SKM-1 treated with dmso at 0.1 percent for 144 hours (cell line): ENCODE measurements at regions not wholly inside any gene's neighbourhood (a gene's known extent, or its start where the extent isn't known, plus 50 kb on each side); places are given as distances from the start of the nearest gene placed in this dataset.

Experiments used
- DNase-seq: peaks from one replicate; lab custom pipeline; 2025; ENCODE audit not compliant: unreplicated experiment; lab: John Stamatoyannopoulos, UW

DNA sequence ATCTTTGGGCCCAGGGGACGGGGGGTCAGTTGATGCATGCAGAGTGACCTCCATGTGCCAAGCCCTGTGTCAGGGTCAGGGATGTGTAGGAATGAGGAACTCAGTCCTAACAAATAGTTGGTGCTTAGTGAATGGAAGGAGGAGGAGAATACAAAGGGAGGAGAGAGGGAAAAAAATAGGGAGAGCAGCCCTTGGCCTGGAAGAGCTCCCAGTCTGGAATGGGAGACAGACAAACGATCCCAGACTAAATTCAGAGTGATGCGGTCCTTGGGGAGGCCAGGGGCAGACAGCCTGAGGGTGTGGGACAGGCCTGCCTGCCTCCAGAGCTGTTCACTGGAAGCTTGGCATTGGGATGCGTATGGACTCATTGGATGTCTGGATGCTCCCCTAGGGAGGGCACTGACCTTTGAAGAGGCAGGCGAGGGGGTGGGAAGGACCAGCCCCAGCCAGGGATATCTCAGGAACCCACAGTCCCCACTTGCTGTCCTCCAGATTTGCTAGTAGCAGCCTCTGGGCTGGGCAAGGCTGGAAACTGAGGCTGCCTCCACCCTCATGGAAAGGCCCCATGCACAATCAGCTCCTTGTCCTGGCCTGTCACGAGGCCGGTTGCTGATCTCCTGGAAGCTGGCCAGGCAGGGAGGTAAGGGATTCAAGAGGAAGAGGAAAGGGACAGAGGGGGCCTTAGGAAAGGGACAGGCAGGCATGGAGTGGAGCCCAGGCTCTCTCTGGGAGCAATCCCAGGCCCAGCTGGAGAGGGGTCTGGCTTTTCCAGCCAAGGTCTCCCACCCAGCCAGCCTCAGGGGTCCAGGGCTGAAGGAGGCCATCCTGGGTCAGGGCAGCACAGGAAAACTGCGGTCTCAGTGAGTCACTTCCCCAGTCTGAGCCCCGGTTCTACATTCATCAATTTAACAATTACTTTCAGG is 69.0 kb upstream of the GGTA1 start:
- no peak for DNase-seq

DNA sequence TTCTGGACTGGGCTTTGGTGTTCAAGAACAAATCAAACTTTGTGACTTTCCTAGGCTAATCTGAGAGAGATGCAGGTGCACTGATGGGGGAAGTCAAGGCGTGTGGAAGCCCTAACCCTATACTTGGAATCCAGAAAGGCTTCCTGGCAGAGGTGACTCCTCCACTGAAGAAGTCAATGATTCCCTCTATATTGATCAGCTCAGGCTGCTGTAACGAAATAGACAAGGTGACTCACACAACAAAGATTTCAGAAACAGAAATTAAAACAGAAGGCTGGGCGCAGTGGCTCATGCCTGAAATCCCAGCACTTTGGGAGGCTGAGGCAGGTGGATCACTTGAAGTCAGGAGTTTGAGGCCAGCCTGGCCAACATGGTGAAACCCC is 69.6 kb upstream of the GGTA1 start:
- no peak for DNase-seq

DNA sequence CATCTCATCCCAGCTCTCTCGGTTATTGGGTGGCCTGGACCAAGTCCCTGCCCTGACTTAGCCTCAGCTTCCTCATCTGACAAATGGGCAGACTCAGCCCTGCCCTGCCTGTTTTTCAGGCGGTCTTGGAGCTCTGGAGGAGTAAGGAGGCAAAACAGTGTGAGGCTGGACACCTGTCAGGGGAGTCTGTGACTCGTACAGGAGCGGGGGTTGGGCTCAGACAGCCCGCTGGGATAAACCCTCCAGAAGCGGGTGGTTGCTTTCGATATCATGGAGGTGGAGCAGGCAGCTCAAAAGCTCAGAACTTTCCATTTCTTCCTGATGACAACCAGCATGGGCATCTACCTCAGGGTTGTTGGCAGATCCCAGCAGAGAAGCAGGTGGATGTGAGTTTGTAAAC is 72.9 kb upstream of the GGTA1 start:
- DNase-seq = no peak

DNA sequence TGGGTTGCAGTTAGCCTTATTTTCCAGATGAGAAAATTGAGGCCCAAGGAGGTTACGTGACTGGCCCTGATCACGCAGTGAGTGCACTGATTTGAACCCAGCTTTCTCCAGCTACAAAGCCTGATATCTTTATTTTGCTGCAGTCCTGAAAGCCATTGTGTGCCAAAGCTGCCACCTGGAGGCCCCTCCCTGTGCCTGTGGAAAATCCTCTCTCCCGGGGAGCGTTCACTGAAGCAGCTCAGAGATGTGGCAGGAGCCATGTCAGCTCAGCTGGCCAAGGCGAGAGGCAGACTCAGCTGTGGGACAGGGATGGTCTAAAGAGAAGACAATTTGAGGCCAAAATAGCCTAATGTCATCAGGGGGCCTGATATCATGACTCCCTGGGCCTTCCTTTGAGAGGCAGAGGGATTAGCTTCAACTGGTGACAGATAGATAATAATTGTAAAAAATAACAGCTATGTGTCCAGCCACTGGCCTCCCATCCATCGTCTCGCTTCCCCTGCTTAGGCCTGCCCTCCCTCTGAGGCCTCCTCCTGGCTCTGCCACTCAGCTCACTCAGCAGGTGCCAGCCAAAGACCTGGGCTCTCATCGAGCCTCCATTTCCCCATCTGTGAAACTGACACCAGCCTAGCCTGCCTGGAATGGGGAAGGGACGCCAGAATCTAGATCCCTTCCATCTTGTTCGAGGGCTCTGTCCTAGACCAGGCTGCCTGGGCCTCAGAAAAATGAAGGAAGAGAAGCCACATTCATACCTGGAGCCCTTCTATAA is 74.3 kb upstream of the GGTA1 start:
- no peak for DNase-seq

DNA sequence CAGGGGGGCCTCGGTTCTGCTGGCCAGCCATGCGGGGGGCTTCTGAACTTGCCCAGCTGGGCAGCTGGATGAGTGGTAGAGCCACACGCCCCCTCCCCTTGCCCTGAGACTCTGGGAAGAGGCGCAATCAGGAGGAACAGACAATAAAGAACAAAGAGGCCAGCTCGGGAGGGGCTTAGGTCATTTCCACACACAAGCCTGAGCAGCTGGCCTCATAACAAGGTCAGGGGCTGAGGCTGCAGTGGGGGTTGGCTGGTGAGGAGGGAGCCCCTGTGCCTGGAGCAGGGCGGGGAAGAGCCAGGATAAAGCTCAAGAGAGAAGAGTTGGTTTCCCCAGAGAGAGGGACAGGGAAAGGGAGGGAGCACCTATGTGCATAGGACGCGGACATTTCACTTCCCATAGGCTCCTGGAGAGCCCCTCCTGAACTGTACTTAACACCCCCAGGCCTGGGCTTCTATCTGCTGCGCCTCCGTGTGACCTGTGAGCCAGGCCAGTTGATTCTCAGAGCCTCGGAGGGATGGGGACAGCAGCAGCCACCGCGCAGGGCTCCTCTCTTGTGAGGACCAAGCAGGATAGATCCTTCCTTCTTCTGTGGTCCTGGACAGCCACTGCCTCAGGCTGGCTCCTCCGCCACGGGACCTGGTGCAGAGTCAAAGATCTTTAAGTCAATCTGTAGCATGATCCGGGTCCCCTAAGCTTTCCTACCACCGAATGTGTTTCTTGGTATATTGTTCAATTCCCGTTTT is 75.3 kb upstream of the GGTA1 start:
- no peak for DNase-seq

DNA sequence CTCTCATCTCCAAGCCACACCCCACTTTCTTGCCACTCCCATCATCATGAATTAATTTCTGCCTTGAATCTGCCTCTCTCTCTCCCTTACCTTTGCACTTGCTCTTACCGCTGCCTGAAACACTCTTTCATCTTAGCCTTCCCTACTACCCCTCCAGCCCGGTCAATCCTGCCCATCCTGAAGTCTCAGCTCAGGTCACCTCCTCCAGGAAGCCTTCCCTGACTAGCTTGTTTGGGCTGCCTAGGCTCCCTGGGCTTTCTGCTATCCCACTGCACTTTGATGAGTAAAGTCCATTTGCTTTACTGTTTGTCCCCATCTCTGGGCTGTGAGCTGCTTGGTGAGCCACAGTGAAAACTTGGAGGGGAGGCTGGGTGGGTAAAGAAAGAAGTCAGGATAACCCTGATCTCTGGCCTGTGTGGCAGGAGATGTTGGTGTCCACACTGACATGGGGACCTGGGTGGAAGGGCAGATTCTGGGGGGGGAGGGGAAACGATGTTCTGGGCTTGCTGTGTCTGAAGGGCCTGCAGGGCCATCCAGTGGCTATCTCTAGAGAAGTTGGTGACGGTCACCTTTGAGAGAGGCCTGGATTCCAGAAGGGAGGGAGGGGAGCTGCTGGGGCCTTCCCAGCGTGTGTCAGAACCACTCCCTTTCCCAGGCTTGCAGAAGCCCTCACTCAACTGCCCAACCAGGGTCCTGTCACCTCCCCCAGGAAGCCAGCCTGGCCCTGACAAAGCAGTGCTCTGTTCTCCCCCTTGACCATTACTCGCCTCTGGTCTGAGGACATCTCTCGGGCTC is 75.0 kb upstream of the DAB2IP start:
- peak; percentile 87 for DNase-seq

DNA sequence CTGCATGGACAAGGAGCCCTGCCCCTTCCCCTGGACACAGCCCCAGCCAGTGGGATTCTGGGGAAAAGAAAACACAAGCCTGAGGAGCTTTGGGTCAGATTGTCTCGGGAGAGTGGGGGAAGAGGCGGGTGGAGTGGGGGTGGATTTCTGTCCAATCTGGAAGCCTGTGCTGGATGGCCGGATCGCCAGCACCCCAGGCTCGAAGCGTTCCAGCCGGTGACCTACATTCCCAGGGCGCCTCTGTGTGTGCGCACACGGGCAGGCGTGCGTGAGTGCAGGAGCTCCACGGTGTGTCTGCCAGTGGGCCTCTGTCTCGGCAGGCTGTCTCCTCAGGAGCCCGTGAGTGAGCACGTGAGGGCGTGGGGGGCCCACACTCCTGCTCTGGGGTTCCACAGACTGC is 74.3 kb upstream of the DAB2IP start:
- DNase-seq = no peak

DNA sequence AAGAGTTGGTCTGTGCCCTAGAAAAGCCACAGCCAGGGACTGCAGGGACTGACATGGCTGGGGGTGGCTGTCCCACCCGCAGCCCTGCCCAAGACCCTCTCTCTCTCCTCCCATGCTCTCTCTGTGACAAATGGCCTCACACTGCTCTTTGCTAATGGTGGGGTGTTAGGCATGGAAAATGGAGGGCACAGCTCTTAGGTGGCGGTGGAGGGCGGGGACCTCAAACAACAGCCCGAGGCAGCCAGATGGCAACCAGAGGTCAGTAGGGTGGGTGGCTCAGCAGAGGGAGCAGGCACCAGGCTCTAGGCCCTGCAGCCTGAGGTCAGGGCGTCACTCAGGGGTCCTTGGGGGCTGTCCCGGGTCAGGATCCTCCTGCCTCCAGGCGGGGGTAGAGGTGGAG is 73.9 kb upstream of the DAB2IP start:
- no peak for DNase-seq

DNA sequence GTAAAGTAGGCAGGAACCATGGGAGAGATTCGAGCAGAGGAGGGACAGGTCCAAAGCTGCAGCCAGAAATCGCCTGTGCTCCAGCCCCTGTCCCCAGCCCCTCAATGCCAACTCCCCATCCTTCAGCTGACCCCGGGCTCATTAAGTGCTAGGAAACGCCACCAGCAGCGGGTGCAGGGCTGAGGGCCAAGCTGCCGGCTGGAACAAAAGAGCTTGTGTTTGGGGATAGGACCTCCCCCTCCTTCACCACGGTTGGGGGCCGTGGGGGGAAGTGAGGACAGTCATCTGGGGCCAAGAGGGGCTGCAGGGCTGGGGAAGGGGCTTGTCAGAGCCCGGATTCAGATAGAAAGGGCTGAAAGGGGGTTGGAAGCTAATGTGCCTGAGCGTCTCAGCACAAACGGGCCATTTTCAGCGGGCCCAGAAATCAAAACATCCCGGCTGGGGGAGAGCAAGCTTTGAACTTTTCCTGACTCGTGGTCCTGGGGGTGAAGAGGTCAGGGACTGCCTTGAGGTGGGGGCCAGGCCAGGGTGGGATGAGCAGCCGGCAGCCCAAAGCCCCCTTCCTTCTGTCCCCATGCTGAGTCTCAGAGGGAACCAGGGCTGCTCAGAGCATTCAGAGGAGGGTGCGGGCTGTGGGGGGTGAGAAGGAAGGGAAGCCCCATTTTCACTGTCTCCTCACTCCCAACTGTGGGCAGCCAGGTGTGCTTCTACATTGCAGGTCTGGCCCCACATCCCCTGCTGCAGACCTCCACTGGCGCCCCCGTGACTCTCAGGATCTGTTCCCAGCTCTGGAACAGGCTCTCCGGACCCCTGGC is 69.4 kb upstream of the DAB2IP start:
- no peak for DNase-seq

DNA sequence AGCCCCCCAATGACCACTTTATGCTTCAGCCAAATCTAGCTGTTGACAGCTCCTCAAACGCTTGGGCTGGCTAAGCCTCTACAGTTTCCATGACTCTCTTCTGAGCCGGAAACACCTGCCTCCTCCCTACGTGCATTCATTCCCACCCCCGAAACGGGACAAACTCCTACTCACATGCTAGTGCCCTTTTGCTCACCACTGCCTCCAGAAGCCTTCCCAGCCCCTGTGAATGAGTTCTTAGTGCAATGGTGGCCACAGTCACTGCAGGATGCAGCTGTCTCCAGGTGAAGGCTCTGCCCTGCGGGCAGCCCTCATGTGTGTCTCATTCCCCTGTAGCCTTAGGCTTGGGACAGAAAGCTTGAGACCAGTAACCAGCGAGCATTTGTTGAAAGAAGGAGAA is 68.8 kb upstream of the DAB2IP start:
- DNase-seq = no peak

DNA sequence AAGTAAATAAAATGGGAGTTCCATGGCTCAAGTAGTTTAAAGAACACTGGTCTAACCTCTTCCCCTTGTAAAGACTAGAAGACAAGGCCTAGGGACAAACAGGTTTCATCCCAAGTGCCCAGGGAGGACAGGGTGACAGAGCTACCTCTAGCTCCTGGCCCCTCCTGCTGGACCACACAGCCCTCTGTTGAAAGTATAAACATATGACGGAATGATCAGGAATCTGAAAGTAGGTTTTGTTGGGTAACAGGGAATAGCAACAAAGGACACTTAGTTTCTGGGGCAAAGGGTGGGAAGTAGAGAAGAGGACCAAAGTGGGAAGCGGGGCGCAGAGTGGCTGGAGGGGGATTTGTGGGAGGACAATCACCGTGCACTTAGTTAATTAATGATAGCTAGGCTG is 67.0 kb upstream of the DAB2IP start:
- DNase-seq = no peak

DNA sequence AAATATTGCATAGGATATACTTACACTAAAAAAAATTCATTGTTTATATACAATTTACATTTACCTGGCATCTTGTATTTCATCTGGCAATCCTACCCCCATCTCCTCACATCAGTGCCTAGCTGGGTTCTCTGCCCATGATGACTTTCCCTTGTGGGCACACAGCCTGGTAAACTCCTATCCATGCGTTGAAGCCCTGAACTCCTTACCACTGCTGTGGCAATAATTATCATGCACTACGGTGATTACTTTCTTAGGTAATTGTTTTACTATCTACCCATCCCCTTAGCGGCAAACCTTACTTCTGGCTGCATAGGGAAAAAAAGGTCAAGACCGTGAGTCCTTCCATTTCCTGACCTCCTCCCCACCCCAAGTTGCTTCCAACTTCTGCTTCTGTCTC is 63.6 kb upstream of the DAB2IP start:
- peak; percentile 7 for DNase-seq

DNA sequence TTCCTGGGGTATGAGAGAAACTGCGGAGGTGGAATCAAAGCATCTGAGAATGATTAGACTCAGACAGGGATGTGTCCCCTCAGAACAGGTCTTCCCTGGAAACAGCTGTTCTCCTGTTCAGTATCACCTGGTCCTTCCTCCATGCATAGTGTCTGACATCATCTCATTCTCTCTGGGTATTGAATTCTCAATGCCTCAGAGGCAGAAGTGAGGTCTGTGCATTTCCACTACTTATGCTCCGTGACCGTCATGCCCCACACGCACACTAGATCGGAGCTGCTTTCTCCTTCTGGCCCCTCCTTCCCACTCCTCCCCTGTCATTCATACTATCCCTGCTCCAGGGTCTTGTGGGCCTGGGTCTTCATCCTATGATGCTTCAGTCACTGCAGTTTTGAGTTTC is 61.4 kb upstream of the DAB2IP start:
- no peak for DNase-seq

DNA sequence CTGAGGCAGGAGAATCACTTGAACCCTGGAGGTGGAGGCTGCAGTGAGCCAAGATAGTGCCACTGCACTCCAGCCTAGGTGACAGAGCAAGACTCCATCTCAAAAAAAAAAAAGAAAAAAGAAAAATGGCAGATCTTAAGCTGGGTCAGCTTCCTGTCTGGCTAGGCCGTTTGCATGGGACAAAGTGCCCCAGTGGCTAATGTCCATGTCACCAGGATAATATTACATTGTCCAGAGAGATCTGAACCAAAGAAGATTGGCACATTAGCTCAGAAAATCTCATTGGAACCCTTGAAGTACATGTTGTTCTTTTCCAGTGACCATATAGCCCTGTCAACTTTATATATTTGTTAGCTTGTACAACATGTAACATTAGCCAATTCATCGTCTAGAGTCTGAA is 59.2 kb upstream of the DAB2IP start:
- no peak for DNase-seq

DNA sequence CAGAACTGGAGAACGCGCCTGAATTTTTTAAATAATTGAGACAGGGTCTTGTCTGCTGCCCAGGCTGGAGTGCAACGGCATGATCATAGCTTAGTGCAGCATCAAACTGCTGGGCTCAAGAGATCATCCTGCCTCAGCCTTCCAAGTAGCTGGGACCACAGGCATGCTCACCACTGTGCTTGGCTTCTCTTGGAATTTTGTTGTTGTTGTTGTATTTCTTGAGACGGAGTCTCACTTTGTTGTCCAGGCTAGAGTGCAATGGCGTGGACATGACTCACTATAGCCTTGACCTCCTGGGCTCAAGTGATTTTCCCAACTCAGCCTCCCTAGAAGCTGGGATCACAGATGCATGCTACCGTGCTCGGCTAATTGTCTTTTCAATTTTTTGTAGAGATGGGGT is 58.4 kb upstream of the DAB2IP start:
- DNase-seq = no peak

DNA sequence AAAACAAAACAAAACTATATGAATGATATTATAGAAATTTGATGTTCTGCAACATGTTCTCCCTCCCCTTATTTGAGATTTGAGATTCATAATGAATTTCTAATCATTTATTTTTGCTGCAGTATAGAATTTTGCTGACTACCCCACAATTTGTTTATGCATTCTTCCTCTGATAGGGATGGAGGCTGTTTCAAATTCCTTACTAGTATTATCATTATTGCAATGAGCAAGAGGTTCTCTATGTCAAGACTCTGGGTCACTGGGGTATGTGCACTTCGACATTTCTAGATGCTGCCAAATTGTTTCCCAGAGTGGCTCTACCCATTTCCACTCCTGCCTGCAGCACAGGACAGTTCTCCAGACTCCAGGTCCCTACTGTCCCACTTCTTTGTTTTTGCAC is 54.9 kb upstream of the DAB2IP start:
- DNase-seq = no peak

DNA sequence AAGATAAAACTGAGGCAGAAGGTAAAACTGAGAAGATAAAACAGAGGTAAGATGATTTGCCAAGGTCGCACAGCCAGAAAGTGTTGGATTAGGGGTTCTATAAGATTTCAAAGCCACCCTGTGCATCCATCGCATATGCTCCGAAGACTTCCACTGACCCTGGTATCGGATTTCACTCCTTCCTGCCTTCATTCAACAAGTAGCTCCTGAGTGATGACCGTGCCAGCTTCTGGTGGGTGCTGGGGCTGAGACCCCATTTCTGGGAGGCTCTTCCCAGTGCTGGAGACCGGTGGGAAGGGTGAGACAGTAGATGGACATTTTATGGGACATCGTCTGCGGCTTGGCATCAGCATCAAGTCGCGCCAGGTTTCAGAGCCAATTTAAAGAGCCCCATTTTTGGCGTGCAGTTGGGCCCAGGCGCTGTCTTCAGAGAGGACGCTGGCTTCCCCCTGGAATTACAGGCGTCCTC is 53.7 kb upstream of the DAB2IP start:
- DNase-seq = no peak

DNA sequence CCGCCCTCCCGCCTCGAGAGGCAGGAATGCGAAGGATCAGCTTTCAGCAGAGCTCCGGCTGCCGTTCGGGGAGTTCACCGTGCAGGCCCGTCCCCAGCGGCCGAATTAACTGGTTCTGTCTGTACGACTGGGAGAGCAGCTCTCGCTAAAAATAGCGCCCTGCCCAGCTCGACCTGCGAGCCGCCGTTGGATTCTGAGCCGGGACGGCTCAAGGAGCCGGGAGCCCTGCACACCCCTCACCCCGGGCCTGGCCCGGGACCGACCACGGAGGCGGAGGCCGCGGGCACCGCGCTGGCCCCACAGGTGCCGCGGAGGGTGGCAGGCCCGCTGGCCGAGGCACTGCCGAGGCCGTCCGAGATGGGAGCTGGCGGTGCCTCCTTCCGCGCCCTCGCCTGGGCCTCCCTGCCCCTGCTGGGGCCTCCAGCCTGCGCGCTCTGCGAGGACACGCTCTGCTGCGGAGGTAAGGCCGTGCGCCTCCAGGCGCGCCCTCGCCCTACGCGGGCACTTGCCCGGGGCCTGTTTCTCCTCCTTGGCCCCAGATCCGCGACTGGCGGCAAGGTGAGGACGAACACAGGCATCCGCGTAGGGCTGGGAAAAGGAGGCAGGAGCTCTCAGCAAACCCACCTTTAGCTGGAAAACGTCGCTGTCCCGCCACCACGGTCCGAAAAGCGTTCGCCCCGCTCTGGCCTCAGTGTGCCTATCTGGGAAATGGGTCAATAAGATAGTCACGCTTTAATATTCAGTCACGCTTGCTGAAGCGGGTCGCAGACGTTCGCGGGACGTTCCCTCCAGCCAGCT is 53.1 kb upstream of the DAB2IP start:
- no peak for DNase-seq
